Right lobe of liver (tissue), 4 donors: ENCODE measurements at regions not wholly inside any gene's neighbourhood (a gene's known extent, or its start where the extent isn't known, plus 50 kb on each side); places are given as distances from the start of the nearest gene placed in this dataset.

Experiments
- POLR2A ChIP-seq: fragments of 450-650 bp; IDR thresholded peaks from one replicate; pipeline ENCODE4 v1.6.1; 2017; ENCODE audit warnings: antibody characterized with exemption, mild to moderate bottlenecking
- TF ChIP-seq, protein P1 (sequence below), 4 donors: fragments of 200-600 bp in 3 of 4; fragments of 450-650 bp in 1 of 4; IDR thresholded peaks; one replicate each; pipeline versions ENCODE4 v1.5.1 to v1.8.0; 2016 to 2022; ENCODE audit warnings: antibody characterized with exemption in 4 of 4, mild to moderate bottlenecking in 2 of 4
- donor health status: DM: no; HTN: no; CAD: no.
- donor health status: DM: no; HTN: no; CAD: no.
- donor health status: DM: no; HTN: yes; CAD: no.

DNA sequence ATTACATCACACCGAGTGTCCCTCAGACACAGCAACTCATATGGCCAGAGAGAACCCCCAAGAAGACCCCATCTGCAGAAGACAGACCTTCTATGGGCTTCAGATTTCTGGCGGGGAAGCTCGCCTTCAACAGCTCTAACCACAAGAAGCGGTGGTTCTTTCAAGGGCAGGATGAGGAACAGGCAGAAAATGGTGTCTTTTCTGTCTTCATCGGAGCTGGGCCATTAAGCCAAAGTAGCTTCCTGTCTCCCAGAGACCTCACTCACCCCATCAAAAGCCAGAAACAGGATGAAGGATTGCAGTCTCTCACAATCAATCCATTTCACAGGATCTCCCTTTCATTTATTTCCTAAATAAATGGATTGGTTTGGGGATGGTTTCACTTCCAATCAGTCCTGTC is 149.1 kb downstream of the HERPUD2 start:
- TF ChIP-seq, protein P1, sequence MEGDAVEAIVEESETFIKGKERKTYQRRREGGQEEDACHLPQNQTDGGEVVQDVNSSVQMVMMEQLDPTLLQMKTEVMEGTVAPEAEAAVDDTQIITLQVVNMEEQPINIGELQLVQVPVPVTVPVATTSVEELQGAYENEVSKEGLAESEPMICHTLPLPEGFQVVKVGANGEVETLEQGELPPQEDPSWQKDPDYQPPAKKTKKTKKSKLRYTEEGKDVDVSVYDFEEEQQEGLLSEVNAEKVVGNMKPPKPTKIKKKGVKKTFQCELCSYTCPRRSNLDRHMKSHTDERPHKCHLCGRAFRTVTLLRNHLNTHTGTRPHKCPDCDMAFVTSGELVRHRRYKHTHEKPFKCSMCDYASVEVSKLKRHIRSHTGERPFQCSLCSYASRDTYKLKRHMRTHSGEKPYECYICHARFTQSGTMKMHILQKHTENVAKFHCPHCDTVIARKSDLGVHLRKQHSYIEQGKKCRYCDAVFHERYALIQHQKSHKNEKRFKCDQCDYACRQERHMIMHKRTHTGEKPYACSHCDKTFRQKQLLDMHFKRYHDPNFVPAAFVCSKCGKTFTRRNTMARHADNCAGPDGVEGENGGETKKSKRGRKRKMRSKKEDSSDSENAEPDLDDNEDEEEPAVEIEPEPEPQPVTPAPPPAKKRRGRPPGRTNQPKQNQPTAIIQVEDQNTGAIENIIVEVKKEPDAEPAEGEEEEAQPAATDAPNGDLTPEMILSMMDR (IDR thresholded peaks at IDR 0.05): no peak
- no peak for TF ChIP-seq POLR2A
